Right cardiac atrium (tissue), 5 donors: ENCODE measurements at regions not wholly inside any gene's neighbourhood (a gene's known extent, or its start where the extent isn't known, plus 50 kb on each side); places are given as distances from the start of the nearest gene placed in this dataset.

ENCODE experiments used
- ATAC-seq, 2 donors: fragments of 200-7000 bp; cut with Tn5 transposase; one replicate each; pipeline versions ENCODE4 v1.8.0 to v1.9.1; 2020; ENCODE audit warnings: moderate library complexity in 2 of 2, mild to moderate bottlenecking in 1 of 2
- DNase-seq, 3 donors: peaks; one replicate each; pipeline ENCODE4 v3.0.0-alpha.2; 2020
- H3K27ac ChIP-seq: one replicate; pipeline ENCODE4 v1.5.1; 2013; ENCODE audit warnings: mild to moderate bottlenecking, low read length, control low read depth, moderate library complexity
- H3K27me3 ChIP-seq: one replicate; pipeline ENCODE4 v1.6.1; 2013; ENCODE audit not compliant: control insufficient read depth, insufficient read depth
- H3K4me1 ChIP-seq: one replicate; pipeline ENCODE4 v1.6.1; 2013; ENCODE audit warnings: low read length; ENCODE audit not compliant: control insufficient read depth, insufficient read depth
- H3K4me3 ChIP-seq: one replicate; pipeline ENCODE4 v1.5.1; 2013; ENCODE audit warnings: low read length, control low read depth
- H3K9me3 ChIP-seq: one replicate; pipeline ENCODE4 v1.6.1; 2013; ENCODE audit warnings: low read length; ENCODE audit not compliant: control insufficient read depth
- WGBS: extraction: QIAGEN DNeasy Blood & Tissue Kit; methylation state at CpG from one replicate; pipeline ENCODE4 v1.1.7; 2013; 5-methylcytosine and 5-hydroxymethylcytosine counted together
- intact Hi-C, 4 donors: fragments of 100-400 bp; cut with DNase I; formaldehyde crosslinking; loops; one replicate each; pipeline versions ENCODE4 v1.11.0 to v1.14.0; 2022 to 2023
- donor health status: healthy with polysubstance abuse.
- donor health status: DM: no; HTN: yes; CAD: no.
- donor health status: DM: no; HTN: no; CAD: no.
- donor health status: DM: no; HTN: yes; CAD: no; lungs with severe emphysema.
- donor health status: DM: yes; HTN: yes; CAD: no.

GRCh38 chr5:167507463-167508233 lies 783.8 kb upstream of the WWC1 start:
- H3K27ac ChIP-seq = no peak overlapping the region
- H3K4me1 ChIP-seq = no peaks in the 10 kb centered on the region
- DNase-seq = no peak
- ATAC-seq = no peak
- no peaks in the 10 kb centered on the region for H3K9me3 ChIP-seq
- 57% methylated on average over 4 of the region's 4 CpGs for WGBS
- H3K4me3 ChIP-seq = no peak overlapping the region
- intact Hi-C loops = no loop called here
- H3K27me3 ChIP-seq = no peaks in the 10 kb centered on the region

- 94% methylated on average over 3 of the region's 3 CpGs for WGBS
- DNase-seq = no peak
- no peak overlapping the region for H3K27ac ChIP-seq
- H3K4me3 ChIP-seq = no peak overlapping the region
- no peaks in the 10 kb centered on the region for H3K4me1 ChIP-seq
- intact Hi-C loops = no loop called here
- ATAC-seq = no peak
- no peaks in the 10 kb centered on the region for H3K27me3 ChIP-seq
- H3K9me3 ChIP-seq = no peaks in the 10 kb centered on the region
These were observed 782.4 kb upstream of the WWC1 start for GRCh38 chr5:167509076-167509475.

DNA sequence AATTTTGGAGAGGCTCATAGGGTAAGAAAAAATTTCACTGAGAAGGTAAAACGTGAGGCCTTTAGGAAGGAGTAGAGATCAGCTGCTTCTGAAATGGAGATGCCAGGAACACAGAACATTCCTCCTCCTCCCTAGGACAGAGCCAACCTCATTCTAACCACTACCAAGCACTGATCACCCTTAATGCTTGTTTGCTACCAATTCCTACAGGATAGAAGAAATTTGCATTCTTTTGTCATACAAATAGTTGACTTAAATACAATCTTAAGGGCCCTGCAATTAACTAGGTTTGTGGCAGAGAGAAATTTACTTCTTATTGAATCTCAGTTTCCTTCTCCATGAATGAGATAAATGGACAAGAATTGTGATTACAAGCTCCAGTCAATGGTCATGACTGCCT lies 780.2 kb upstream of the WWC1 start:
- no peaks in the 10 kb centered on the region for H3K9me3 ChIP-seq
- WGBS = 59% methylated on average over 1 of the region's 1 CpG
- H3K27me3 ChIP-seq = no peaks in the 10 kb centered on the region
- H3K4me1 ChIP-seq = no peaks in the 10 kb centered on the region
- no peak overlapping the region for H3K27ac ChIP-seq
- ATAC-seq = no peak
- no peak overlapping the region for H3K4me3 ChIP-seq
- intact Hi-C loops = no loop called here
- no peak for DNase-seq

- no peak overlapping the region for H3K27ac ChIP-seq
- ATAC-seq (no peak), DNase-seq (no peak)
- no peaks in the 10 kb centered on the region for H3K9me3 ChIP-seq
- WGBS = 83% methylated on average over 2 of the region's 2 CpGs
- H3K4me3 ChIP-seq = no peak overlapping the region
- intact Hi-C loops = no loop called here
- H3K27me3 ChIP-seq = no peaks in the 10 kb centered on the region
- no peaks in the 10 kb centered on the region for H3K4me1 ChIP-seq
These were observed 779.3 kb upstream of the WWC1 start for GRCh38 chr5:167512111-167512510.

DNA sequence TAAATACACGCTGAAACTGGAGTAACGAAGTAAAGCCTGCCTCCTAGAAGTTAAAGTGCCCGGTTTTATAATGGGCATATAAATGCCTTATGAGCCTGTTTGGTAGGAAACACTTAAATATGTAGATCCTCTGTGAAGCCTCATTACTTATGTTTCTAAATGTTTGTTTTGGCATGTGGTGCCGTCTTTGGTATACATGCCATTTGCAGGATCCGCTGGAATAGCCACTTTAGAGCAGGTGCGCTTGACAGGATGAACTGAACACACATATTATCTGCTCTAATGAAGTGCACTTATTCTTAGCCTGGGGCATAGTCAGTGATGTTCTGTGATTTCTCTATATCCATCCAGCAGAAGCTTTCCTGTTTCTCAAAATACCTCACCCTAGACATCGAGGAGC lies 778.1 kb upstream of the WWC1 start:
- no peaks in the 10 kb centered on the region for H3K9me3 ChIP-seq
- WGBS = 58% methylated on average over 7 of the region's 7 CpGs
- intact Hi-C loops = no loop called here
- no peak for DNase-seq
- H3K4me1 ChIP-seq = no peaks in the 10 kb centered on the region
- H3K27ac ChIP-seq = no peak overlapping the region
- no peak overlapping the region for H3K4me3 ChIP-seq
- ATAC-seq = no peak
- H3K27me3 ChIP-seq = no peaks in the 10 kb centered on the region

- intact Hi-C loops = no loop called here
- WGBS = 82% methylated on average over 2 of the region's 2 CpGs
- H3K27ac ChIP-seq = no peak overlapping the region
- H3K4me1 ChIP-seq = no peaks in the 10 kb centered on the region
- no peak overlapping the region for H3K4me3 ChIP-seq
- ATAC-seq = no peak
- no peak for DNase-seq
- no peaks in the 10 kb centered on the region for H3K9me3 ChIP-seq
- H3K27me3 ChIP-seq = no peaks in the 10 kb centered on the region
These were observed 777.0 kb upstream of the WWC1 start for GRCh38 chr5:167514461-167514860.

GRCh38 chr5:167525004-167525403 lies 766.4 kb upstream of the WWC1 start:
- Histone ChIP-seq H3K27ac (no peak overlapping the region), H3K9me3 (no peaks in the 10 kb centered on the region), H3K27me3 (no peaks in the 10 kb centered on the region), H3K4me3 (no peak overlapping the region), H3K4me1 (no peaks in the 10 kb centered on the region)
- 71% methylated on average over 3 of the region's 3 CpGs for WGBS
- intact Hi-C loops = no loop called here
- DNase-seq (no peak), ATAC-seq (no peak)

- intact Hi-C loops = no loop called here
- no peak for DNase-seq
- 69% methylated on average over 6 of the region's 6 CpGs for WGBS
- Histone ChIP-seq H3K4me1 (no peaks in the 10 kb centered on the region), H3K9me3 (no peaks in the 10 kb centered on the region), H3K27me3 (no peaks in the 10 kb centered on the region), H3K27ac (no peak overlapping the region), H3K4me3 (no peak overlapping the region)
- no peak for ATAC-seq
These were observed 762.8 kb upstream of the WWC1 start for GRCh38 chr5:167528651-167529050.

- 66% methylated on average over 13 of the region's 13 CpGs for WGBS
- no peaks in the 10 kb centered on the region for H3K4me1 ChIP-seq
- ATAC-seq (no peak), DNase-seq (no peak)
- H3K9me3 ChIP-seq = no peaks in the 10 kb centered on the region
- H3K27me3 ChIP-seq = no peaks in the 10 kb centered on the region
- intact Hi-C loops = no loop called here
- no peak overlapping the region for H3K27ac ChIP-seq
- H3K4me3 ChIP-seq = no peak overlapping the region
These were observed 760.9 kb upstream of the WWC1 start for GRCh38 chr5:167530548-167530947.

- Histone ChIP-seq H3K27me3 (no peaks in the 10 kb centered on the region), H3K27ac (no peak overlapping the region), H3K4me1 (no peaks in the 10 kb centered on the region), H3K4me3 (no peak overlapping the region), H3K9me3 (no peaks in the 10 kb centered on the region)
- intact Hi-C loops = no loop called here
- no peak for DNase-seq
- no peak for ATAC-seq
- 58% methylated on average over 11 of the region's 11 CpGs for WGBS
These were observed 757.3 kb upstream of the WWC1 start for GRCh38 chr5:167533814-167534795.

DNA sequence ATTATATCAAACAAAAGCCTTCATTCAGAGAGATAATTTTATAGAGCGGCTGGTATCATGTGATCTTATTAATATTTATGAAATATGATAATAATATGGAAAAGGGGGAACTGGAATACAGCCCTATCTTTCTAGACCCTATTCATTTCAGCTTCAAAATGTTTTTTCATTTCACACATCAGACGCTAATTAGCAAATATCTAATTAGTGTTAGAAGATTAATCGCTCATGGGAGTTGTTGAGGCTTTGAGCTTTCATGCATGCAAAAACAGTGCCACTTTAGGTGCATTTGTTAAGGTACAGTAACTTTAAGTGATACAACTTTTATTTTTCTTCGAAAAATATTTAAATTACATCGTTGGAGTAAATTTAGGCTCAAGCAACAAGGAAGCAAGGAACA lies 751.7 kb upstream of the WWC1 start:
- no peaks in the 10 kb centered on the region for H3K4me1 ChIP-seq
- no peaks in the 10 kb centered on the region for H3K9me3 ChIP-seq
- intact Hi-C loops = no loop called here
- H3K27me3 ChIP-seq = no peaks in the 10 kb centered on the region
- H3K4me3 ChIP-seq = no peak overlapping the region
- 89% methylated on average over 5 of the region's 5 CpGs for WGBS
- no peak for ATAC-seq
- no peak for DNase-seq
- no peak overlapping the region for H3K27ac ChIP-seq
